NCI-H1417 (cell line): ENCODE measurements at regions not wholly inside any gene's neighbourhood (a gene's known extent, or its start where the extent isn't known, plus 50 kb on each side); places are given as distances from the start of the nearest gene placed in this dataset.
"Not testable (repeated sequence)": the region's sequence is repeated elsewhere in the genome, so short reads cannot be mapped to it uniquely, and the experiment has no call there.

Experiments
- DNase-seq, 3 experiments: peaks; one replicate each; lab custom pipeline; 2025; lab: John Stamatoyannopoulos, UW

DNA sequence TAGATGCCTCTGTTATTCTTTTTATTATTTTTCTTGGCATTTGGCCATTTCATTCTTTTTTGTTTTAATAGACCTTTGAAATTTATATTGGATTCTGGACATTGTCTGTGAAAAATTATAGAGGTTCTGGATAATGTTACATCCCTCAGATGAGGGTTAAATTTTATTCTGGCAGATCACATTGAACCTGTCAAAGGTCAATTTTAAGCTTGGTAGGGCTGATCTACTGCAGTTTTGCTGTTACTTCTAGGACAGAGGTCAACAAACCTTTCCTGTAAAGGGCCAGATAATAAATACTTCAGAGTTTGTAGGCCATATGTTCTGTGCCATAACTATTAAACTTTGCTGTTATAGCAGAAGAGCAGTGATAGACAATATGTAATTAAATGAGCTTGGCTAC lies 318.9 kb upstream of the DPPA4 start:
- DNase-seq, result no peak

DNA sequence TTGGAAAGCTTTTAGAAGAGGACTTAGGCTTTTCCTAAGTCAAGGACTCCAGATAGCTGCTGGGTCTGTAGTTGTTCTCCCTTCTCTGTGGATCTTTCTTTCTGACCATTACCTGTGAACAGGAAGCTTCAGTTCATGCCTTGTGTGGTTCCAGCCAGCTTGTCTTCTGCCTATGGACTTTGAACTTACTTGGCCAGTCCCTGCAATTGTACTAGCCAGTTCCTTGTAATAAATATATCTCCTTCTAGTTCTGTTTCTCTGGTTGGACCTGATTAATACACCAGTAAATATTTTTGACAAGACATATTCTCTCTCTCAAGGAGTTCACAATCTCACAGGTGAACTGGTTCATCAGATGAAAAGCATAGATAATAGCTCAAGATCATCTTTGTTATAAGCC lies 341.3 kb upstream of the DPPA4 start:
- no peak for DNase-seq

DNA sequence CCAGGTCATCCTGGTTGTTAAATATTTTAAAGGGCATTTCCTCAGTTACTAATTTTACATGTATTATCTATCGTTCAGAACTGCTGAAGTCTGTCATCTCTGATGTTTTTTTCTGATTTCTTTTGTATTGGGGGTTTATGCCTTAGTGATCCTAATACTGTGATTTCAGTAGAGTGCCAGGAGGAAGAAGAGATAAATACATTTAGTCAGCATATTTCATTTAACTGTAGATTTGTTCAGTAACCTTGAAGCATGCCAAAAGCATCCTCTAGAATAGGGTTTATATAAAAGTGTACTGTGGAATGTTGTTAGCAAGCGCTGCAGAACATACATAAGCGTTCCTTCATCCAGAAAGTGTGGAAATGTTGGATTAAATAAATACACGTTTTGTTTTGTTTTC lies 342.3 kb upstream of the DPPA4 start:
- DNase-seq, result no peak

DNA sequence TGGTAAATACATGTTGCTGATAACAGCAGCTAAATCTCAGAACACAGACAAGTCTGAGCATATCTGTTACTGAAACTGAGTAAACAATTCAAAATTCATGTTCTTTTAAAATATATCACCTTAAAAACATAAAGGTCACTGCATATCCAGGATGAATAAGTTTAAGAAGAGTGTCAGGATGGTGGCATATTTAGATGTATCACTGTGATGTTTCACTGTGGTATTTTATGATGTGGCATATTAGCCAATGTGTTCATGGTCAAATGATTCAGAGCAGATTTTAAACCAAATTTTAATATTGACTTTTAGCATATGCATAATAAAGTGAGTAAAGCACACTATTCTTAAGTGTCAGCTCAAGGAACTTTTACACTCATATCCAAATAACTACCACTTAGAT lies 346.4 kb upstream of the DPPA4 start:
- no peak for DNase-seq

DNA sequence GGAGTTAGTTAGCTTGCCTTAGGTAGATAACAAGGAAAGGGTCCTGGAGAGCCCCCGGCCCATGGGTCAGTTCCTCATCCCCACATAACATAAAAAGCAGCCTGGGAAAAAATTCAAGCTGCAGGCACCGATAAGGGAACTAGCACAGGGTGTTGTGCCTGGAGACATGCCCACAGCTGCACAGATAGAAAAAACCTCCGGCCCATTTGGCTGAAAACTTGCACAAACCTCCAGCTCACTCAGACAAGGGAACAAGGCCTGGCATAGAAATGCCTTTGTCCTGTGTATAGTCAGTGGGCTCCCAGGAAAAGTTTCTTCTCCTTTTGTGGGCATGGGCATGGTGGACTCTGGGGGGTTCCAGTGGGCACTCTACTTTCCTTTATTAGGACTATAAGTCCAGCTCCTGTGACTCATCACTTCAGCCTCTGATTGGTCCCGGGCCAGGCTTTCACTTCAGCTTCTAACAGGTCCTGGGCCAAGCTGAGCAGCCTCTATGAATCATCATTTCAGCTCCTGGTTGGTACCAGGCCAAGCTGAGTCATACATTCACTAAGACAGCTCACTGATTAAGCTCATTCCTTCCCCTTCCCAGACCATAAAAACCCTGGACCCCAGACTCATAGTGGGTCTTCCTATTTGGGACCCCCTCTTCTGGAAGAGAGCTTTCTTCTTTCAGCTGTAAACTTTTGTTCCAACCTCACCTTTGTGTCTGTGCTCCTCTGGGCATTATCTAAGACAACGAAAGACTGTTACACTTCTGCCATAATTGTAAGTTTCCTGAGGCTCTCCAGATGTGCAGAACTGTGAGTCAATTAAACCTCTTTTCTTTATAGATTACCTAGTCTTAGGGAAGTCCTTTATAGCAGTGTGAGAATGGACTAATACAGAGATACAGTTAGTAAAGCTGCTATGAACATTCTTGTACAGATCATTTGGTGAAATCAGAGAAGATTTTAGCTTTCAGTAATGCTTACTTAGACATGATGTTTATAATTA lies 348.0 kb upstream of the DPPA4 start:
- no peak for DNase-seq

DNA sequence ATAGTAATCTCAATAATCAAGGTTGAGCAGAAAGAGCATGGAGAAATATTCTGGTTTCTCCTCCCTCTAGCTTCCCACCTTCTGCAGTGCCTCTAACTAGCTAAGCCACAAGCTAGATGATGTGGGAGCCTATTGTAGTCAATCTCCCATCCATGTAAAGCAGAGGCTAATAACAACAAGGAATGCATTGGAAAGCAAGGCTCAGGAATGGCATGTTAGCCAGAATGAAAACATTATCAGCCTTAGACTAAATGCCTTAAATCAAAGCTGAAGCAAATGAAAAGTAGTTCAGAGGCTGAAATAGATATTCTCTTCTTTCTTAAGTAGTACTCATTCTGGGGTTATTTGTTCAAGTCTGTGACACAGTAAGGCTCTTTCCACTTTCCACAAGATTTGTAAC lies 350.3 kb upstream of the DPPA4 start:
- DNase-seq, result no peak

DNA sequence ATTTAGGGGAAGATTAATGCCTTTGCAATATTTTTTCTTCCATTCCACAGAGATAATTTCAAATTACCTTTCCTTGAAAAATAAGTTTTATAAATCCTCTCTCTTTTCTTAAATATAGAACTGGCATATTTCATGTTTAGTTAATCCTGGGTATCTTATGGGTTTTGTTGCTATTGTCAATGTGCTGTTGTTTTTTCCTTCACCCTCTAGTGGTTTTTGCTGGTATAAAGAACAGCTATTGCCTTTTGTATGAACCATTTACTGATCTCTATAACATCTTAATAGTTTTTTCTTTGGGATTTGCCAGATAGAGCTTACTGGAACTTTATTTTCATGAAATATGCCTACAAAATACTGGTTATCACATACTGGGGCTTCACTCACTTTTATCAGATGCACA lies 359.6 kb upstream of the DPPA4 start:
- no peak for DNase-seq

DNA sequence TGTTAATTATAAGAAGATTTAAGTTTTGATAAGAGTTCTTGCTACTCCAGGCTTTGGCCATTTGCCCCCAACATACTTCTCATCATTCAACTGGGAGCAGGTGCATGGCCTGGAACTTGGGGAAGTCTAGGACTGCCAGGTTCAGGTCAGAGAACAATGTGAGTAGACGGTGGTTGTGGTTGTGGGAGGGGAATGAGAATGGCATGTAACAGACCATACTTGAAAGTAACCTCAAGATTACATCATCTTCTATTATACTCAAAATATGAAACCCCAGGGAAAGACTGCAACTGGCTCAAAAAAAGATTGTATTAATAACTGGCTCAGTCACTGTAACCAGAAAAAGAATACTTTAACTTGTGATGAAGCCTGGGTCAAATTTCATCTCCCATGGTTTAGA lies 364.9 kb upstream of the DPPA4 start:
- DNase-seq, result no peak

DNA sequence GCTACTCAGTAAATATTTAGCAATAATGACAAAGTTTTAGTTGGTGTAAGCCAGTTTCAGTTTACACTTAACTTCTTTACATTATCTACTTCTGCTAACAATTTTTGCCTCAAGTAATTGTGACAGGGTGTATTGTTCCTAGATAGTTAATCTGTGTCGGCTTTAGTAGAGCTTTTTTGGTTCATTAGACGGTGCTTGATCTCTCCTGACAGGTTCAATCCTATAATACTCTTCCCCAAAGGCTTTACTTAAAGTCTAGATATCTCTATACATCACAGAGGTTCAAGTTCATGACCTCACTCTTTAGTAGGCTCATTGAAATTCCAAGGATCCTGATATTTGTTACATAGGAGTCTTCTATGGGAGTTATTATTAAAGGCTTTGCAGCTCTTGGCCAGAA lies 365.6 kb upstream of the DPPA4 start:
- DNase-seq, result no peak

DNA sequence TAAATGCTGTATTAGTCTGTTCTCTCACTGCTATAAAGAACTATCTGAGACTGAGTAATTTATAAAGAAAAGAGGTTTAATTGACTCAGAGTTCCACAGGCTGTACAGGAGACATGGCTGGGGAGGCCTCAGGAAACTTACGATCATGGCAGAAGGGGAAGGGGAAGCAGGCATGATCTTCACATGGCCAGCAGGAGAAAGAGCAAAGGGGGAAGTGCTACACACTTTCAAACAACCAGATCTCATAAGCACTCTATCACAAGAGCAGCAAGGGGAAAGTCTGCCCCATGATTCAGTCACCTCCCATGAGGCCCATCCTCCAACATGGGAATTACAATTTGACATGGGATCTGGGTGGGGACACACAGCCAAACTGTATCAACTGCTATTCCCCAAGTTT lies 367.8 kb upstream of the DPPA4 start:
- DNase-seq, result not testable (repeated sequence)

DNA sequence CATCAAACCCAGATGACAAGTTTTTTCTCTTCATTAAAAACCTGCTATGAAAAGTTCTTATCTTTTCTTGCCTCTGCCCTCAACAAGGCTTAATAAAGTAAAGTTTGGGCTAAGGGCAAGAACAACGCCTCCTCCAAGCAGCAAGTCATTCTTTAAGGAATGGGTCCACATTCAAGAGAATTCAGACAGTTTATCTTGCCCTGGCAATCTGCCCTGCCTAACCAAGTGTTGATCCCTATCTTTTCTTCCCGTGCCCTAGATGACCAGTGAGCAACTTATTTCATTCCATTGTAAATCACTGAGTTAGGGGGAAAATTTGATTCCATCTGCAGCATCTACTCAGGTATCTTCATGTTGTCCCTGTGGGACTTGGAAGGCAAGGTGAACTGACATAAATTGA lies 370.3 kb upstream of the DPPA4 start:
- DNase-seq, result no peak

DNA sequence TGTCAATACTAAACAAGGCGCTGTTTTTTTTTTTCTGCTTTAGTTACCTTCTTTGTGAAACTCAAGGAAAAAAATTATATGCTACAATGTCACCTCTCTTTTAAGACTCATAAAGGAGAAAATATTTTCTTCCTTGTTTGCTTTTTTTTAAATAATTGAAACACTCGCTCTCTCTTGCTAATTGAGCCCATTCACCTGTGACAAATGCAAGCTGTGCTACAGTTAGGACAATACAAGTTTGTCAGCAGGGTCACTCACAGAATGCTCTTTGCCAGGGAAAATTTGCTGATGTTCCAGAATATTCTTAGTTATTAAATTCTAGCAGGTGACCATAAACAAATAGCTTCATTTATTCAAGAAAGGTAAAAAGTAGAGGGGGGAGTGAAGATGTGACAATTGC lies 375.9 kb upstream of the DPPA4 start:
- DNase-seq, result no peak

DNA sequence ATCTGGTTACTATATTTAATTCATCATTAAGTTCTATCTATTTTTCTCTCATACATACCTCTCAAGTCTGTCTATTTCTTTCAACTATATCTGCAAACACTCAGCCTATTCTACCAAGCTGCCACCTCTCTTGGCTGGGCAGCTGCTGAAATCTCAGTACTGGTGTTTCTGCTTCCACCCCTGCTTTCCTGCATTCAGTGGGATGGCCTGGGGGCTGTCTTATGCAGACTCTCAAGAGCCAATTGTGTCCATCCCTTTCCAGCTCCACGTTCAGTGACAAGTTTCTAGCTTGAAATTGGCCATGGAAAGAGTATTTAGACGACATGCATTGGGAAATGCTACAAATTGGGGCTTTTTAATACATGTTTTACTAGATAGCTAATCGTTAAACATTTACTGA lies 378.4 kb upstream of the DPPA4 start:
- no peak for DNase-seq

DNA sequence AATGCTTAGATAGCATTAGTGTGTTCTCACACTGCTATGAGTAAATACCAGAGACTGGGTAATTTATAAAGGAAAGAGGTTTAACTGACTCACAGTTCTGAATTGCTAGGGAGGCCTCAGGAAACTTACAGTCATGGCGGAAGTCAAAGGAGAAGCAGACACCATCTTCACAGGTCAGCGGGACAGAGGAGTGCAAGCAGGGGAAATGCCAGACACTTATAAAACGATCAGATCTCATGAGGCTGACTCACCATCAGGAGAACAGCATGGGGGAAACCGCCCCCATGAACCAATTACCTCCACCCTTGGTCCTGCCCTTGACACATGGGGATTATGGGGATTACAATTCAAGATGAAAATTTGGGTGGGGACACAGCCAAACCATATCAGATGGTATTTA lies 381.5 kb upstream of the DPPA4 start:
- DNase-seq, result no peak

DNA sequence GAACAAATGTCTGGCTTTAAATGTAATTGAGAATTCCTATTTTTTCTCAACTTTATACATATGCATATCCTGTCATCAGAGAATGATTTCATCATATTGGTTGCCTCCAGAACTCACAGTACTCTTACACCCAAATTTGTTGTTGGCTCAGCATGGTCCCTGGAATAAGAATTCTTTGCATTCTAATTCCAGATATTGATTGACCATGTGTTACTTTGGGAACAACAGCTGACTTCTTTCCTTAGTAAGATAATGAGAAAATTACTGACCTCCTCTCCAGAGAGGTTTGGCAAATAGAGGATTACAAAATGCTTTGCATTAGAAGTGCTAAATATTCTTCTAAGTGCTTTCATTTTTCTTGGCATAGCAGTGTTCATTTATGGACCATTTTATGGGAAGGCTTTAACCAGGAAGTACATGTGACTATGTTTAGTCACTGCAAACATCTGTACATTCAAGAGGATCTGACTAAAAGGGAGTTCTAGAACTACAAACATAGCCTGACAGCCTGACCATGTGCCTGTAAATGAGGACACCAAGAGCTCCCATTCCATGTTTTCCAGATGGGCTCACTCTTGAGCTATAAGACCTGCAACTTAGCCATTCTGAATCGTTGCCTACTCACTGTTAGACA lies 391.6 kb upstream of the DPPA4 start:
- no peak for DNase-seq

DNA sequence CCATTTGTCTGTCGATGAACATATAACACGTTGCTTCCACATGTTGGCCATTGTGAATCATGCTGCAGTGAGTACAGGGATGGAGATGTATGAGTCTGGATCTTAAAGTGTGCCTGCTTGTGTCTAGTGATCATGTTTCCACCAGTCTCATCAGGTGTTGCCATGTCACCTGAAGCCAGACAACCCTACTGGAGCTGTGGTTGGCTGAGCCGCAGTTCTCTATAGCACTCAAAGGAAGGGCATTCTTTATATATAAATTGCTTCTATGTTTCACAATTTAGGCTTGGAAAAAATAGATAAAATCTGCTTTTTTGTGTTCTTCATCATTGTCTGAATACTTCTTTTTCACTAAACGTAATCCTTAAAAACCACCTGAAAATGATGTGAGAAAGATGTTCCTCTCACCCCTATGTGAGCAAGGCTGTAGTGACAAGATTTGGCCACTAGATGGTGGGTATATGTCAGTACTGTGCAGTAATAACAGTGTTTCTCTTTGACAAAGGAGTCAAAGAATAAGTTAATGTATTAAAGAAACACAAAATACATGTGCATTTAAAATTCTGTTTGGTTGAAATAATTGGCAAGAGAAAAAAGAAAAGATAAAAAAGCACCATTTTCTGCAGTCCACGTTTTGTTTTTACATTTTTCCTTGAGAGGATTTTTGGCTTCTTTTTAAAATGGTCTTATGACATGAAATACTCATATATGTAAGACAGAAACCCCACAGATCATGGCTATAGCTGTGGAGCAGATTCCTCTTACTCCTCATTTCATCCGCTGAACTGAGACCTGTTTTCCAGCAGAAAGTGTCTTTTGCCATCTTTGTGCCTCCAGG lies 394.5 kb upstream of the DPPA4 start:
- DNase-seq, result peak; percentile 1 to 65 (median 65)

DNA sequence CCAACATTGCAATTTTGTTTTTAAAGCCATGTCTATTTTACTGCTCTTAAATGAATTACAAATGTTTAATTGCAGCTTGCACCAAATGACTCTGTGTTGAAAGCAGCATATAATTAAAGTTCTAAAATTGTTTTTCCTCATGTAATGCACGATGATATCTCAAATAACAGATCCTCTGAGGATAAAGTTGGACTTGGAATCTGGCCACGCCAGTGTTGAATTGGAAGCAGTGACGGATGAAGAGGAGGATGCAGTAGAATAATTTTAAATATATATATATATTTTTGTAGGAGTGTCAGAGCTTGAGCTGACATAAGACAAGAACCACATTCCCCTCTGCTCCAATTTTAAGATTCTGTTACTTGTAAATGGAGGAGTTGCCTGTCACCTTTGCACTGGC lies 406.6 kb upstream of the DPPA4 start:
- no peak for DNase-seq

DNA sequence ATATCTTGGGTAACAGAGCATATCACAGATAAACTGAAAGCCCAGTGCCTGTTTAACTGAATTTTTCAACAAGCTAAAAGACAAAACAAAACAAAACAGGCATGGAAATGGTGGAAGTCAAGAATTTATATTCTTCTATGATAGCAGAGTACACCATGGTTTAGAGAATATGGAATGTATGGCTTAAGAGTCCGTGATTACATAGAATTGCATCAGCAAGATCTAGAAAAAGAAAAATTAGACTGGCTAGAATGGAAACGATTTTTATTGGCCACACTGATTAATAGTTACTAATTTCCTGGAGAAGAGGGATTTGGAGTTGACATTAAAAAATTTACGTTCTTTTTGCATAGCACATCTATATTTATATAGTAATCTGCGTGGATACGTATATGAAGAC lies 435.2 kb upstream of the DPPA4 start:
- DNase-seq, result no peak

DNA sequence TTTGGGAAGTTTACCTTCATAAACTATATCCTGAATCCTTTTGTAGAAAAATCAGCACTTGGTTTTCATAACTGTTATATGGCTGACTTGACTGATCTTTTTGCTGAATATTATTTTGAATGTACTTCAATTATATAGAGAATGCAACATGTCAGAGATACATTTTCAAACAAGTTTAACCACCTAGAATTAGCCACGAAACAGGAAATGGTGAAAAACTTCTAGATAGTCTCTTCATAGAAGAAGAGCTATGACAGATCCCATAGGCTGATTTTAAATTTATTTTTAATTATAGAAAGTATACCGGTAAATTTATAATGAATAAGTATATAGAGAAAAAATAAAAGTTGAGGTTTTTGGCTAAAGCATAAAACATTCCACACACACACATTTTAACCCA lies 436.8 kb upstream of the DPPA4 start:
- DNase-seq, result no peak

DNA sequence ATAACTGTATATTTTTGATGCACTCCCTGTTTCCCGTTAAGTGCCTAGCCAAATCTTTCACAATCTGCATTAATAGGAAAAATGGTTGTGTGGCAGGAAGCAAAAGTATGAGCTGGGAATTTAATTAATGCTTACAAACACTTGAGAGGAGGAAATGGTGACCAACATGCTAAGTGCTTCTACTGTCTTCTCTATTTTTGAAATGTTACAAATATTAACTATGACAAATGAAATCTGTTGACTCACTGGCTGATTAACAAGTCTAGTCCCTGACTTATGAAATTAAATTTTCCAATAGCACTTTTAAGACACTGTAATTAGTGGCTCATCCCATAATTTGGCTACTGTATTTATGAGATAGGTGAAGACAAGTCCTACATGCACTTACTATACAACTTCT lies 446.9 kb upstream of the DPPA4 start:
- no peak for DNase-seq

DNA sequence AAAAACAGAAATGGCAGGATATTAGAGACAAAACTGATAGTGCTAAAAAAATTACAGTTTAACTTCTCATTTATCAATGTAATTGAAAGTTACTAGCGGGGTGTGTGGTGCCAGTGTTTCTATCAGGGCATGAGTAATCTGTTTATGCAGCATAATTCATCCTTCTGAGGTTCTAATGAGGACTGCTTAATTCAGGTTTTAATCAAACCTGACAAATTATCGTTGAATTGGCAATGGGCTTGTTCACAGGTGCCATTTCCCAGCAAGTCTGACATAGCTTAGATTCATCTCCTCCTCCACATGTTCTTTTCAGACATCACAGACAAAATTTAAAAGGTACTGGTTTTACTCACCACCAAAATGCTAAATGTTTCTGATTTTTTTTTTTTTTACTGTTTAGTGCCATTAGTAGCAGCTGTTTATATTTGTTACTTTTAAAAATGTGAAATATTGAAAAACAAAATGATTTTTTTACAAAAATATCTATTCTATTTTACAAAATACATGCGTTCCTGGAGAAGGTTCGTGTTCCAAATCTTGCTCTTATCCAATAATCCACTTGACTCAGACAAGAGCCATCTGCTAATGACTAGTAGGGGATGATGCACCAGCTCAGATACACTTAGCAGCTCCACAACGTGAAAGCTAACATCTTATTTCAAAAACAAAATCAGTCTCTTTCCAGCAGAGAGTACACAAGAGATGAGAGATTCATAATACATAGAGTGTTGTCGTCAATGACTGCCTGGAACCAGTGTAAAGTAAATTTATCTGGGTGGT lies 447.7 kb upstream of the DPPA4 start:
- no peak for DNase-seq

DNA sequence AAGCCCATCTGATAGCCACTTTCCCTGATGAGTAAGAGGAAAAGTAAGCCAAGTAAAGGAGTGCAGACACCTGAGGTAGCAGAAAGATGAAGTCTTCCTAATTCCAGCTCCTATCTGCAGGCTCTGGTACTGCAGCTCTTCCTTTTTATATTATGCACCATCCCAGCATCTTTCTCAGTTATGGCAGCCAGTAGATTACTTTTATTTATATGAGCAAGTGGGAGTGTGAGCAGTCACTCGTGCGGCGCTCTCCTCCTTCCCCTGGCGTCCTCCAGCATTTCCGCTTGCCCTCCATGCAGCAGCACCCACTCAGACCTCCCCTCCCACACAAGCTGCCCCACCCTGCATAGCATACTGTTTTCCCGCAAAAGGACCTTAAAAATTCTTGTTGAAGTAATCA lies 465.9 kb upstream of the DPPA4 start:
- no peak for DNase-seq
